NK-92 (cell line): ENCODE measurements at regions not wholly inside any gene's neighbourhood (a gene's known extent, or its start where the extent isn't known, plus 50 kb on each side); places are given as distances from the start of the nearest gene placed in this dataset.

Experiments used
- DNase-seq: peaks from one replicate; lab custom pipeline; 2025; ENCODE audit not compliant: unreplicated experiment; lab: John Stamatoyannopoulos, UW

- DNase-seq, result no peak
These were observed 166.7 kb upstream of the CHRM3 start for GRCh38 chr1:239219679-239220078.

- DNase-seq, result no peak
These were observed 168.1 kb upstream of the CHRM3 start for GRCh38 chr1:239218301-239218700.

- DNase-seq, result no peak
These were observed 173.6 kb upstream of the CHRM3 start for GRCh38 chr1:239212811-239213220.

DNA sequence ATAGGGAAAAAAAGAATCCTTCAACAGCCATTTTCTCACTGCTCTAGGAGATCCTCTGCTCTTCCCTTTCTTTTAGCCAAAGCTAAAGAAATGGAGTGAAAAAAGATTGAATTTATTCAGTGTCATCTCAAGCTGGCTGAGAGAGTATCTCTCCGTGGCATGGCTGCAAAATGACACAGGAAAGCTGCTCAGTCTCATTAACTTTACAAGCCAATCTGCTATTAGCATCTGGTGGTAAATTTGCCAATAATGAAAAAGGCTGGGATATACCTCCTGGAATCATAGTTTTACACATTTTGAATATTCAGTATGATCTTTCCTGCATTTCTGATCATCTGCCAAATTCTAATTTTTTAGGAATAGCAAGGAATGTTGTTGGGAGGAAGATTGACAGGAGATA lies 176.8 kb upstream of the CHRM3 start:
- no peak for DNase-seq

- DNase-seq, result no peak
These were observed 182.0 kb upstream of the CHRM3 start for GRCh38 chr1:239204401-239204800.

DNA sequence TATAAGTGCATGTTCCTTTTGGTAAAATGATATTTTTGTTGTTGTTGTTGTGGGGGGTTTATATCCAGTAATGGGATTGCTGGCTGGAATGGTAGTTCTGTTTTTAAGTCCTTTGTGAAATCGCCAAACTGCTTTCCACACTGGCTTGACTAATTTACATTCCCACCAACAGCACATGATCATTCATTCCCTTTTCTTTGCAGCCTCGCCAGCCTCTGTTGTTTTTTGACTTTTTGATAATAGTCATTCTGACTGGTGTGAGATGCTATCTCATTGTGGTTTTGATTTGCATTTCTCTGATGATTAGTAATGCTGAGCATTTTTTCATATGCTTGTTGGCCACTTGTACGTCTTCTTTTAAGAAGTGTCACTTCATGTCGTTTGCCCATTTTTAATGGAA lies 188.5 kb upstream of the CHRM3 start:
- no peak for DNase-seq

DNA sequence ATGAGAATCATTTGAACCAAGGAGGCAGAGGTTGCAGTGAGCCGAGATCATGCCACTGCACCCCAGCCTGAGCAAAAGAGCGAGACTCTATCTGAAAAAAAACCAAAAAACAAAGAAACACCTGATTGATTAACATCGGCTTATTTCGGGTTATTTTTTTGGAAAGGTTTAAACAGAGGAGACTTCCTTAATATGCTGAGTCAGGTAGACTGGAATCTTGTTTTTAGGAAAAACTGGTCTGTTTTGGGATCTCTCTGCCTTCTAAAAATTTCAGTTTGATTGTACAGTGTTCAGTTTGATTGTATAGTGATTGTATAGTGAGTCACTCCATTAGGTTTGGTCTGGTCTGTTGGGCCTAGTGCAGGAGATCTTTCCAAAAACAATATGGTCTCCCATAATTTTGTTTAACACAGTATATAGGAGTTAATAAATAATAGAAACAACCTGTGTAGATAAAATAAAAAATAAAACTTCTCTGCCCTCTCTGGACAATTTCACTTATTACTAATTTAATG lies 196.3 kb upstream of the CHRM3 start:
- no peak for DNase-seq

GRCh38 chr1:239186487-239186886 lies 199.9 kb upstream of the CHRM3 start:
- no peak for DNase-seq

GRCh38 chr1:239185245-239185619 lies 201.1 kb upstream of the CHRM3 start:
- DNase-seq, result no peak

- DNase-seq, result no peak
These were observed 201.7 kb upstream of the CHRM3 start for GRCh38 chr1:239184561-239185244.

- no peak for DNase-seq
These were observed 207.4 kb upstream of the CHRM3 start for GRCh38 chr1:239178961-239179360.

DNA sequence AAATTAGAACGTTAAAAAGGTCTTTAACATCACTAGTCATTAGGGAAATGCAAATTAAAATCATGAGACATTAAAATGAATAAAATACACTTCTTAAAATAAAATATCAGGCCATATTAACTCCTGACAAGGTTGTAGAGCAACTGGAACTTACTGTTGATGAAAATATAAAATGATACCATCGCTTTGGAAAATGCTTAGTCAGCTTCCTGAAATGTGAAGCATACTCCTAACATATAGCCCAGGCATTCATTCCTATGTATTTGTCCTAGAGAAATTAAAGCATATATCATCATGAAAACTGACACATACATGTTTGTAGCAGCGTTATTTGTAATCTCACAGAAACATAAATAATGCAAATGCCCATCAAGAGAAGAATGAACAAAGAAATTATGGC lies 211.5 kb upstream of the CHRM3 start:
- DNase-seq, result no peak

GRCh38 chr1:239170828-239171227 lies 215.5 kb upstream of the CHRM3 start:
- DNase-seq, result no peak

DNA sequence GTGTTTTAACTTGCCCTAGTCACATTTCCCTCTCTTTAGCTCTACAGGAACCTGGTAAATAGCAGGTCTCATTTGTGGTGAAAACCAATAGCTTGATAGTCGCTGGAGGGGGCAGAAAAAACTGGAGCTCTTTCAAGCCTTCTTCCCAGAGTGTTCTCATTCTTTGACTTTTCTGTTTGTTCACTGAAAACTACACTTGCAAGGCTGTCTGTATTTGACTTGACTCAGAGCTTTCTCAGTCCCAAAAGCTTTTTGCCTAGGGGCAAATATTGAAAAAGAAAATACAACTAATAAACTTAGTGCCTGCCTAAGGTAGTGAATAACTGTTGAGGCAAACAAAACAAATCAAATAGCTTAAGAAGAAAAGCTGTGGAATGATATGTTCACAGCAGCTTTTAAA lies 217.1 kb upstream of the CHRM3 start:
- DNase-seq, result no peak

GRCh38 chr1:239164451-239165180 lies 221.8 kb upstream of the CHRM3 start:
- no peak for DNase-seq

DNA sequence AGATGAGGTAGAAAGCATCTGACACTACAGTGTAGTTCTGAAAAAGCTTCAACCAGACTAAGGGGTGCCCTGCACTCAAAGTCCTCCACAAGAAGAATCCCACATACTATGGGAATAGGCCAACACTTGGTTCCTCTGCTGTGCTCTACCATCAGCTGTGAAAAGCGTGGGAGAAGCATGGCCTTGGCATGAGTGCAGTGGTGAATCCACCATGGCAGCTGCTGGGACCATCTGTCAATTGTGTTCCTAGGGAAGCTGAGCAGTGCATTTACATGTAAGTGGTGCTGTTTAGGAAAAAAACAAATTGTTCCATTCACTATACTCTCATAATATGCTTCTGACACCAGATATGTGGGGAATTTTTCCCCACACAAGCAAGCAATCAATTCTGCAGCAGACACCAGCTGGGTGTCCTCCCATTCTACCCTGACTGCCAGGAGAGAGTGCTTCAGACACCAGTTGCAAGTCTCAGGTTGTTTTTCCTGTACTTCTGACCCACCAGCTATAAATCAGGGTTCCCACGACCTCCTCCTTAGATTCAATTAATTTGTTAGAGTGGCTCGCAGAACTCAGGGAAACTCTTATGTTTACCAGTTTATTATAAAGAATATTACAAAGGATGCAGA lies 230.8 kb upstream of the CHRM3 start:
- no peak for DNase-seq

DNA sequence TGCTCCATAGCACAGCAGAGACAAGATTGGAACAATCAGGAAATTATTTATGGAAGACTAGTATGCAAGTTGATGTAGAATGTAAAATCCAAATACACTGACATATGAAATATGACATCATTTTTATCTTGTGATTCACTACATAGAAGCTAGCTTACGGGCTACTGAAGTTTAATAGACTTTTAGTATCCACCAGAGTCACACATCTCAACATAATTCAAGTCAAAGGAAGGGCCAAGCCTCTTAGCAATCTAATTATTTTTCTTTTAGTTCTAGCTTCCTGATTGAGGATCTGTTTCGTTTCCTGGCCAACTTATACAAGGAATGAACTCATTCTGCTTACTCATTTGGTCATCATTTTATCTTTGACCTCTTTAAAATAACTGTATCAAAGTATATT lies 234.4 kb upstream of the CHRM3 start:
- DNase-seq, result no peak

- no peak for DNase-seq
These were observed 245.4 kb upstream of the CHRM3 start for GRCh38 chr1:239140968-239141367.

DNA sequence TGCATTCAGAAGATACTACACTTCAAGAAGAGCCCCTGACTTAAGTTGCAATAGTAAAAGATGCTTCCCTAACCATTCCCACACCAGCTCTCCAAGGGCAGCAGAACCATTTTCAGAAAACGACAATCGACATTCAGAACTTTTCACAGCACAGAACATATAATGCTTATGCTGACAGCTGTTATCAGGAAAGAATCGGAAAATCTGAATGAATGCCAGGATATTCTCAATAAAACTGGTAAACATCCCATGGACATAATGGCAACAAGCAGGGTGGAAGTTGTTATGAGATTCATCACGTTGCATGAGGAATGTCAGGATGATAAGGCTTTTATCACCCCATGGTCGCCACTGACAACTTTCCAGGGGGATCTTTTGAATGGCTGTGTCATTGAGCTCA lies 246.6 kb upstream of the CHRM3 start:
- no peak for DNase-seq

- no peak for DNase-seq
These were observed 257.8 kb upstream of the CHRM3 start for GRCh38 chr1:239128541-239128940.

DNA sequence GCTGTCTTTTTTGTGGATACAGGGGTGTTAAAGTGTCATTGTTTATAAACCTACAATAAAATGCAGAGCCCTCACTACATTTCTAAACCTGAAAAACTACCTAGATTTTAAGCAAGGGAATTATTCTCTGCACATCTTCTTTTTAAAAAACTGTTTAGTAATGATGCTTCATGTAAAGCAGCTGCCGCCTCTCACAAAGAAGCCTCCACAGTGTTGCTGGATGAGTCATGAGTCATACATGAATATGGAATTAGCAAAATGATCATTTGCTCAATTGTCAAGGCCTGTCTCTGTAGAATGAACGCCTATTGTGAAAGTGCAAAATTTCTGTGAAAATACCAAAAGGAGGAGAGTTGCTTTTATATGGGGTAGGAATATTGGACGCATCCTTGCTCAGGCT lies 259.5 kb upstream of the CHRM3 start:
- no peak for DNase-seq

DNA sequence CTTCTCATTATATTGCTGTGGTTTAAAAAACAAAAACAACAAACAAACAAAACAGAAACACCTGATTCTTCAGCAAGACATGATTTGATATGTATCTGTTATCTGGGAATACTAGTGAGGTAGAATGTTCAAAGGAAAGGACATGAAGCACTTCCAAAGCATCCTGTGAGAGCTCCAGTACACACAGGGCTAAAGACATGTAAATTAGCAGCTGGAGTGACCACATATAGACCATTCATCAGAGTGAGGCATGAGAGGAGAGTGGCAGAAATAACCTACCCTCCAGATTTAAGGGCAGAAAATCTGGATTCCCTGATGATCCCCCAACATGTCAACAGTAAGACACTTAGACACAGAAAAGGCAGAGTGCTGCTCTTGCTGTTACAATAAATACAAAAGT lies 260.5 kb upstream of the CHRM3 start:
- no peak for DNase-seq
